AG10803 (cell line): ENCODE measurements at regions not wholly inside any gene's neighbourhood (a gene's known extent, or its start where the extent isn't known, plus 50 kb on each side); places are given as distances from the start of the nearest gene placed in this dataset.

Source experiments
- DNase-seq: peaks from one replicate; pipeline ENCODE4 v3.0.0; 2010; ENCODE audit warnings: low read depth
- H3K4me3 ChIP-seq: 2 replicates; pipeline ENCODE4 v1.5.1; 2011; ENCODE audit warnings: mild to moderate bottlenecking, low read length, control low read depth
- TF ChIP-seq, protein P1 (sequence below): conservative IDR thresholded peaks from 2 replicates; pipeline ENCODE4 v1.5.1; 2011; ENCODE audit warnings: mild to moderate bottlenecking, low read length, control low read depth, inconsistent platforms

DNA sequence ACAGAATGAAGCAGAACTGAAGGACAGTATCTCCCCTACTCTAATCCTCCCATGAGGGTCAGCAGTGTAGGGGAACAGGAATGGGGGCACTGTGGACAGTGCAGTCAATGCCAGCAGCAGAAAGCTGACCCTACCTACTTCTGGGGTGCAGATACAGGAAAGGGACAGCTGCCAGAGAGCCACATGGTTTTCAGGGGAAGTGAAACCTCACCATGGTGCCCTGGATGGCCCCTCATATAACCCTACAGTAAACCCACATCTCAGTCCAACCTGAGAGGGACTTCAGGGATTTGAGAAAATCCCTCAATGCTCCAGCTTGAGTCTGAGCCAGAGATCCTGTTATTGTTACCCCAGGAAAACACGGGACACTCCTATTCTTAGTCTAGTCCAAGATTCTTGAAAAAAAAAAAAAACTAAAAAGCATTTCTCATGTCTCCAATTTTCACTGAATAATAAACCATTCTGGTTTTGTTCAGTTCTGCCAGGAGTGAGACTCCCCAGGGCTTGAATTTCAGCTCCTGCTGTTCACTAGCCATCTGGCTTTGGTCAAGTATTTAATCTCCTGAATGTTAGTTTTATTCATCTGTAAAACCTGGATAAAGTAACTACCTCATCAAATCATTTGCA is 511.6 kb upstream of the ARGLU1 start:
- no peak overlapping the region for H3K4me3 ChIP-seq
- TF ChIP-seq, protein P1, sequence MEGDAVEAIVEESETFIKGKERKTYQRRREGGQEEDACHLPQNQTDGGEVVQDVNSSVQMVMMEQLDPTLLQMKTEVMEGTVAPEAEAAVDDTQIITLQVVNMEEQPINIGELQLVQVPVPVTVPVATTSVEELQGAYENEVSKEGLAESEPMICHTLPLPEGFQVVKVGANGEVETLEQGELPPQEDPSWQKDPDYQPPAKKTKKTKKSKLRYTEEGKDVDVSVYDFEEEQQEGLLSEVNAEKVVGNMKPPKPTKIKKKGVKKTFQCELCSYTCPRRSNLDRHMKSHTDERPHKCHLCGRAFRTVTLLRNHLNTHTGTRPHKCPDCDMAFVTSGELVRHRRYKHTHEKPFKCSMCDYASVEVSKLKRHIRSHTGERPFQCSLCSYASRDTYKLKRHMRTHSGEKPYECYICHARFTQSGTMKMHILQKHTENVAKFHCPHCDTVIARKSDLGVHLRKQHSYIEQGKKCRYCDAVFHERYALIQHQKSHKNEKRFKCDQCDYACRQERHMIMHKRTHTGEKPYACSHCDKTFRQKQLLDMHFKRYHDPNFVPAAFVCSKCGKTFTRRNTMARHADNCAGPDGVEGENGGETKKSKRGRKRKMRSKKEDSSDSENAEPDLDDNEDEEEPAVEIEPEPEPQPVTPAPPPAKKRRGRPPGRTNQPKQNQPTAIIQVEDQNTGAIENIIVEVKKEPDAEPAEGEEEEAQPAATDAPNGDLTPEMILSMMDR, result no peak
- no peak for DNase-seq

GRCh38 chr13:107078229-107078765 is 510.4 kb upstream of the ARGLU1 start:
- H3K4me3 ChIP-seq, result no peak overlapping the region
- no peak for DNase-seq
- TF ChIP-seq, protein P1, result no peak

- DNase-seq, result no peak
- TF ChIP-seq, protein P1, result no peak
- H3K4me3 ChIP-seq, result no peak overlapping the region
These were observed 508.9 kb upstream of the ARGLU1 start for GRCh38 chr13:107076801-107077200.

GRCh38 chr13:107075576-107075975 is 507.6 kb upstream of the ARGLU1 start:
- TF ChIP-seq, protein P1, result no peak
- no peak overlapping the region for H3K4me3 ChIP-seq
- DNase-seq, result no peak

- no peak overlapping the region for H3K4me3 ChIP-seq
- no peak for DNase-seq
- TF ChIP-seq, protein P1, result no peak
These were observed 502.9 kb upstream of the ARGLU1 start for GRCh38 chr13:107070792-107071191.

- no peak overlapping the region for H3K4me3 ChIP-seq
- TF ChIP-seq, protein P1, result no peak
- no peak for DNase-seq
These were observed 501.3 kb upstream of the ARGLU1 start for GRCh38 chr13:107069108-107069776.

DNA sequence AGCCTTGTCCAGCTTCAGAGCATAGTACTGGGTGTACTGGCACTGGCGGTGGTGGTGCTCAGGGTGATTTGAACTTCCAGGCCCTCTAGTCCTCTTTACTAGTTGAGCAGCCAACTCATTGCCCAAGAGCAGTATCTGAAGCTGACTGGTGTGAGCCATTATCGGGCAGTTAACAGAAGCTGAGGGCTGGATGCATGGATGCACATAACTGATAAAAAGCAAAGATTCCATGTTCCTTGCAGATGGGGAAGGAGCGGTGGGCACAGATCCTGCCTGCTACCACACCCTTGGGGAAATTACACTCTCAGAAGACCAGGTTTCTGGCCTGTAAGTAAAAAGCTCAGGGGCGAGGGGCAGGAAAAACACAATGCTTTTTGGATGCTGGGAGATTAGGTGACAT is 499.4 kb upstream of the ARGLU1 start:
- H3K4me3 ChIP-seq, result no peak overlapping the region
- DNase-seq, result no peak
- TF ChIP-seq, protein P1, result no peak
